NCI-H2227 (cell line): ENCODE measurements at regions not wholly inside any gene's neighbourhood (a gene's known extent, or its start where the extent isn't known, plus 50 kb on each side); places are given as distances from the start of the nearest gene placed in this dataset.

Source experiments
- DNase-seq: peaks from one replicate; lab custom pipeline; 2025; ENCODE audit not compliant: unreplicated experiment; lab: John Stamatoyannopoulos, UW

DNA sequence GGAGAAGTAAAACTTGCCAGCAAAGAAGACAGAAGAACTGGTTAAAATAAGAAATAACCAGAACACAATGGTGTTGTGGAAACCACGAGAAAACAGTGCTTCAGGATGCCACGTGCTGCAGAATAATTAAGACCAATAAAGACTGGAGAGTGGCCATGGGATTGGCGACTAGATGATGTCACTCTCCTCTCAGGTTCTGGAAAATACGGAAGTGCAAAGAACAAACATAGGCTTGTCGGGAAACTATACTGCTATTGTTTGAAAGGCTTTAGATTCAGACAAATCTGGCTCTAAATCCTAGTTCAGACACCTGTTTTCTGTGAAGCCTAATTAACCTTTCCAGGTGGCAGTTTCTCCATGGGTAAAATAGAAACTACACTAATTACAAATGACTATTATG, 138.4 kb upstream of the STXBP5 start:
- DNase-seq, result no peak

DNA sequence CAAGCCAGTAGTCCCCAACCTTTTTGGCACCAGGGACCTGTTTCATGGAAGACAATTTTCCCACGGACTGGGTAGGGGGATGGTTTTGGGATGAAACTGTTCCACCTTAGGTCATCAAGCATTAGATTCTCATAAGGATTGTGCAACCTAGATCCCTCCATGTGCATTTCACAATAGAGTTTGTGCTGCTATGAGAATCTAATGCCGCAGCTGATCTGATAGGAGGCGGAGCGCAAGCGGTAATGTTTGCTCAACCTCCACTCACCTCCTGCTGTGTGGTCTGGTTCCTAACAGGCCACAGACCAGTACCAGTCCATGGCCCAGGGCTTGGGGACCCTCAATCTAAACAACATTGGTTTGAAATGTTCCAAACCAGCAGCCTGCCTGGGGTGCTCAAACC, 137.0 kb upstream of the STXBP5 start:
- DNase-seq, result no peak

DNA sequence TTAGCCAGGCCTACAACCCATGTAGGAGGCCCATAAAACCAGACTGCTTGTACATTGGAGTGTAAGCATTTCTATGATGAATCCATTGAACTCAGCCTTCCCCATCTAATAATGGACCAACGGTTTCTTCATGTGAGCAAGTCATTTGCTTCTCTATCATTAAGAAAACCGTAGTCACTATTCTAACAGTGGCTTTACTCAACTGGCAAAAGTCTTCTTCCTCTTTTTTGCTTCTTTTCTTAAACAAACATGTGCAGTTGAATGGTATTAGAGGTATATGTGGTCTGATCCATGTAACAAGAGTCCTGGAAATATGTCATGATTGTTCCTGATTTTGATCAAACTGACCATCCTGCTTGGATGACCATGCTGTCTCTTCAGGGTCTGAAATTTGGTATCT, 132.4 kb upstream of the STXBP5 start:
- no peak for DNase-seq

DNA sequence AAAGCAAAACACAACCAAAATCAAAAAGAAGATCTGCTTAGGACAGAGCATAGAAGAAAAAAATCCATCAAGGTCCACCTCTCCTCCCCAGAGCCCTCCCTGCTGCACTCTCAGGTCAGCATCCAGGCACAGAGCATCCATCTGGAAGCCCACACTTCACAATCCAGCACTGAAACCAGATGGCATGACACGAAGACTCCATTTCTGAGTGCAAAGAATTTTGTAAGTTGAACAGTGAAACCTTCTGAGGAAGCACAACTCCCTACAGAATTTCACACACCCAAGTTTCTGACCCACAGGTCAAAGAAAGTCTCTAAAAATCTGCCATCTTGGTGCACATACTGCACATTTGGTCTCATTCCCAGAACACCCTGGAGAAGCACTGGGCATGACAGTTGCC, 128.8 kb upstream of the STXBP5 start:
- no peak for DNase-seq

DNA sequence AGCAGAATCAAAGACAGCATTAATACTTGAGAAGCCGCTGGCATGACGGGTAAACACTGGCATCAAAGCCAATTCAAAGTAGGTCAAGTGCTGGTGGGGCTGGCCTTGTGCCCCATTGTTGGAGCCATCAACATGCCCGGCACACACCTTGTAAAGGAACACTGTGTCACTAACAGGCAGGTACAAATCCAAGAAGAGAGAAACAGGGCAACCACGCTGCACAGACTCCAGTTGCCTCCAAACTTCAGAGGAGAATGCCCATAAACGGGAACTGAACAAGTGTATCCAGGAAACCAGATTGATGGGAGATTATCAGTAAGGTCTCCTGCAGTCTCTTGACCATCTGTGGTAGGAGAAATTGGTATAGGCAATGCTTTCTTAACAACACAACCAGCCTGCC, 127.0 kb upstream of the STXBP5 start:
- DNase-seq, result no peak

DNA sequence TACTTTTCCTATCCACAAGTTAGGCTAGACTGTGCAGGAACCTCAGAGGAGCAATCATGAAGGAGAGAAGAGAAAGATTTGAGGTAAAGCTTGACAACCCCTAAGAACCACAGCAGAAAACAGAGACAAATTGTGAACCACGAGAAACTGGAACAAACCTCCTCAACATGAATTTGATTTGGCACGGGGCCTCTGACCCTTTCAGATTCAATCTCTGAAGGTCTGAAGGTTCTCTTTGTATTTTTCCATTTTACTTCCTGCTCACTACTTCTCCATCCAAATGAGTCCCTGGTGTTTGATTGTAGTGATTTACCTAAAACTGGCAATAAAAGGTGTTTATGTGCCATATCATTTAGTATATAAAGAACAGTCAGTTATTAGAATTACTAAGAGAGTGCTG, 126.1 kb upstream of the STXBP5 start:
- DNase-seq, result no peak

DNA sequence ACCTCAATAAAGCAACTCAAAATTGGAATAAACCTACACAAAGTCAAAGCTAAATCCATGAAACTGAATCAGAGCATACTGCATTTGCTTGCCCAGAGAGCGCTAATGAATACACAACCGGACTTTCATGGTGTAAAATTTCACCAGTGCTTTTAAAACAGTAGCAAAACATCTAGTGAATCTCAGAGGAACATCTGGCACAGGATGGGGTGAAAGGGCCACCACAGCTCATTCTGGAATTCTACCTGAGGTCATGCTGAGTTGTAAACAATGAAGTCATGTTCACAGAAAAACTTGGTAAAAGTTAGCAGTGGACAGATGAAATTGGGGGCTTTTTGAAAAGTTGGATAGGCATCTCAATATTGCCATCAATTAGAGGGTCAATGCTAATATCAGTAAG, 125.6 kb upstream of the STXBP5 start:
- DNase-seq, result no peak

DNA sequence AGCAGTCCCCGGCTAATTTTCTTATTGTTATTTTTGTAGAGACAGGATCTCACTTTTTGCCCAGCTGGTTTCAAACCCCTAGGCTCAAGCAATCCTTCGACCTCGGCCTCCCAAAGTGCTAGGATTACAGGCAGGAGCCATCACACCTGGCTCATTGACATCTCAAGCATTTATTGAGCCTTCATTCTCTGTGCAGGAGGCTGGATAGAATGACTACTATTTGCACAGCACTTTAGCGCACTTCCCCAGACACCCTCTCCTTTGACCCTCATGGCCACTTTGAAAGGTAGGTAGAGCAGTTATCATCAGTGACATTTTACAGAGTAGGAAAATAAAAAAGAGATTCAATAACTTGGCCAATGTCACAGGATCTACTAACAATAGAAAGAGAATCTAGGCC, 124.0 kb upstream of the STXBP5 start:
- DNase-seq, result no peak

DNA sequence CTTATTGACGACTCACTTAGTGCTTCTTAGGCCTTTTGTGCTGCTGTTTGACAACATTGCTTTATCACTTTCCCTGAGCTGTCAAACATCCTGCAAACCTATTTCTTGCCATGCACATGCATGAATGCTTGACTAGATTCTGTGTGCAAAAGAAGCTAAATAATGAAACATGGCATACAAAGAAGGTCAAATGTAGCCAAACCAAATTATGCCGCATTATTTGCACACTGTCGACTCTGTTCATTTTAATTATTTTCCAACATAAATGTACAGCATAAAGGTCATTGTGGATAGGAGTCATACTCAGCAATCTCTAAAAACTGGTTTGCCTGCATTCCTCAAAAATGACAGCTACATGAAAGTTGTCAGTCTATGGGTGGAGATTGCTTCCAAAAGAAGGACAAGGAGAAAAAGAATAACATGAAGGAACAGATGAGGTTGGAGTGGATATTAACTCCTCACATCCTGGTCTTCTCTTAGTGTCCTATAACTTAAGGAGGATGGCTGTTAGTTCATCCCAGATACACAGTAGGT, 123.1 kb upstream of the STXBP5 start:
- DNase-seq, result no peak

DNA sequence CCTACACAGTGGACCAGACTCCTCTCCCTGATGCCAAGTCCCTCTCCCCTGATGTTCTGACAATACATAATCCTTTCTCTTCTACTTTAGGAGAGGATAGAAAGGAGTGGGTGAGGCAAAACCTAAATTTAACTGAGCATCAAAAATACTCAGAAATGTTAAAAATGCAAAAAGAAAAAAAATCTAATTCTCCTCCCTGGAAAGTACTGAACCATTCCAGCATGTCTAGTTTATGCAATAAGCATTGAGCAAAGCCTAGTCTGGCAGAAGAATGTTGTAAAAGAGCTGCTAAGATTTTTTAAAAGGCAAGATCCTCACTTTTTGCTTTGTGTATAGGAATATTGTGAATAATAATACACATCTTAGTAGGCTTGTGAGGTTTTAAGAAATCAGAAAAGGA, 116.6 kb upstream of the STXBP5 start:
- DNase-seq, result no peak

DNA sequence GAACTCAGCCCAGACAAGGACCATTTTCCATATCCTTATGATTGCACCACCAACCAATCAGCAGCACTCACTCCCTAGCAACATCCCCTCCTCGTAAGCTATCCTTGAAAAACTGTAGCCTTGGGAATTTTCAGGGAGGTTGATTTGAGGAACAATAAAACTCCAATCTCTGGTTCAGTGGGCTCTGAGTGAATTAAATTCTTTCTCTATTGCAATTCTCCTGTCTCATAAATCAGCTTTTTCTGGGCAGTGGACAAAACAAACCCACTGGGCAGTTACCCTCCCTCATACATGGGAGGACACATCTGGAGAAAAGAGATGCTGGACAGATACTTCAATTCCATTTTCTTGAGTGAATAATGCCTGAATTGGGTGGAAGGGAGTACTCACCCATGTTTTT, 115.4 kb upstream of the STXBP5 start:
- DNase-seq, result no peak

DNA sequence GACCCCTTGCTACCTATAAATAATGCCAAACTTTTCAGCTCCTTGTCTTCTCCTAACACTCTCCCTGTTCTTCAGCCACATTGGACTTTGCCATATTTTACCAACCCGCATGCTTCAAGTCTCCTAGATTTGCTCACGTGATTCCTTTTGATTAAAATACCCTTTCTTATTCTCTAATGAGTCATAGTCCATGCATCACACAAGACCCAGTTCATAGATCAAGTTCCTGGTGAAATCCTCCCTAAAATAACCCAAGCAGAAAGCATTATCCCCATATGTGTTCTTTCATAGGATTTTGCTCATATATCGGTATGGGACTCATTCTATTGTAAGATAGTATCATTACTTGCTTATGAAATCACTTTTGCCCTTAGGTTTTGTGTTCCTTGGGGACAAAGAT, 108.9 kb upstream of the STXBP5 start:
- DNase-seq, result no peak

DNA sequence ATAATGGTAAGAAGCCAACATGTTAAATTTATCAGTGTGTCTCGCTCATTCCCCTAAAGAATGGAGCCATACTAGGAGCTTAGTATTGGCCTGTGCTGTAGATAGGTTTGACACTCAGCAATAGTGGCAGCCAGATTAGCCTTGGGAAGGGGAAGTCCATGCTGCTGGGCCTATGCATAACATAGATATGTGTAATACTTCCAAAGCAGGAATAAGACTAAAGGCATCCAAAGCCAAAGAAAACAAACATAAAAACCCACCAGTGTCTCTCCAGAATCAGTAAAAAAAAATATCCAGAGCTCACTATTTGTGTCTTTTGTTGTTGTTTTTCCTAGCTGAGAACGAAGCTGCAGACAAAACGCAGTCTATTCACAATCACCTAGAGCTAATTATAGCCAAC, 104.2 kb upstream of the STXBP5 start:
- DNase-seq, result no peak

DNA sequence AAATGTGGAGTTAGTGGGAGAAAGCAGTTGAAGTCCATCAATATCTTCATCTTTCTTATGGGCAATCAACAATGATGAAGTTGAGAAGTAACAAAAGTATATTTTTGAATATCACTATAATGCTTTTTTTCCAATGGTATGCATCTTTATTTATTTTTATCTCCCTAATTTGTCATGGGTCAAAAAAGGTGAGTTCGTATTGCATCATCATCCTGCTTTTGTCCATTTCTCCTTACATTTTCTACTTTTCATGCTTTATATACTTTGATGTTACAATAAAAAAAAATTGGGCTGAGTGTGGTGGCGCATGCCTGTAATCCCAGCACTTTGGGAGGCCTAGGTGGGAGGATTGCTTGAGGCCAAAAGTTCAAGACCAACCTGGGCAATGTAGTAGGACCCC, 101.2 kb upstream of the STXBP5 start:
- no peak for DNase-seq

DNA sequence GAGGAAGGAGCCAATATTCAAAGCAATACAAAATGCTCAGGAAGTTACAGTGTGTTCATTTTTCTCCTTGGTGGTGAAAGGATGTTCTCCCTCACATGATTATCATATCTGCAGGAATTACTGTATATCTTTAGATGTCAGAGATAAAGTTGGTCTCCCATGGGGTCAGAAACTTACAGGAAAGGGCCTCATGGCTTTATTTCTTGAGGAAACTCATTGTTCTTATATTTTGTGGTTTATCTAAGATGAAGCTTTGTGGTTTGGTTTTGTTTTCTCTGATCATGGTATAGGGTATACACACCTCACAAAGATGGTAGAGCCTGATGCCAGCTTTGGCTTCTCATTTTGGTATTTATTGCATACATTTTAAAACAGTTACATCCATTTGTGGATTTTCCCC, 100.5 kb upstream of the STXBP5 start:
- no peak for DNase-seq

DNA sequence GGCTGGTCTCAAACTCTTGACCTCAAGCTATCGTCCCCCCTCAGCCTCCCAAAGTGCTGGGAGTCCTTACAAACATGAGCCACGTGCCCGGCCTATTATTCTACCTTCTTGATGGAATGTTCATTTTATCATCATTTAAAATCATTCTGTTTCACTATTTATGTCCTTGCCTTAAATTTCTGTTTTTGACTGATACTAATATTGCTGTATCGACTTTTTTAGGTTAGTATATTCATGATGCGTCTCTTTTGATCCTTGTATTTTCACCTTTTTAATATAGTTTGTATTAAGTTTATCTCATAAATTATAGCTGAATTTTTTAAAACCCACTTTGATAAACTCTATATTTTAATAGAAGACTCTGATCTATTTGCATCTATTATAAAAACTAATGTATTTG, 98.4 kb upstream of the STXBP5 start:
- no peak for DNase-seq

DNA sequence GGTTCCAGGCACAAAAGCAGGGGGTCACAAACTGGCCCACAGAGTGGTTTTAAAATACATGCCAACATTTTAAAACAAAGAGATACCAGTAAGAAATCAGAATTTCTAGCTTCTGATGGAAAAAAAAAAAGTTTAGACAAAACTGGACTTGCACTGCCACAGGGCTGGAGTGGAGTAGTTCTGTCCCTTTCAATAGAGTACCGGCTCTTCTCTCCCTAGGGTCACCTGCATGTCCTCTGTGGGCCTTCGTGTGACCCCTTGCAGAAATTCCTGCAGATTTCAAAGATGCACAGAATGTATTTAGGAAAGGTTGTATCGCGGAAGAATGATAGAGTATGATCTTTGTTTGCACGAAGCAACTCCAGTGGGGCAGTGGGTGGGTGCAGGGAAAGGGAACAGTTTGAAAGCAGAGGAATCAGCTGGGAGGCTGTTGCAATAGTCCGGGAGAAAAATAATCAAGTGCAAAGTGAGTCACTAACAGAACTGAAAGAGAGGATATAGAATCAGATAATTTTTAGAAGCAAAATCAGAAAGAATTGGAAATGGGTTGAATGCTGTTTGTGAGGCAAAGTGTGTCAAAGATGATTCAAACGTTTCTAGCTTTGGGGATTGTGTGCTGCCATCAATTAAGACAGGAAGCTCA, 97.3 kb upstream of the STXBP5 start:
- no peak for DNase-seq

DNA sequence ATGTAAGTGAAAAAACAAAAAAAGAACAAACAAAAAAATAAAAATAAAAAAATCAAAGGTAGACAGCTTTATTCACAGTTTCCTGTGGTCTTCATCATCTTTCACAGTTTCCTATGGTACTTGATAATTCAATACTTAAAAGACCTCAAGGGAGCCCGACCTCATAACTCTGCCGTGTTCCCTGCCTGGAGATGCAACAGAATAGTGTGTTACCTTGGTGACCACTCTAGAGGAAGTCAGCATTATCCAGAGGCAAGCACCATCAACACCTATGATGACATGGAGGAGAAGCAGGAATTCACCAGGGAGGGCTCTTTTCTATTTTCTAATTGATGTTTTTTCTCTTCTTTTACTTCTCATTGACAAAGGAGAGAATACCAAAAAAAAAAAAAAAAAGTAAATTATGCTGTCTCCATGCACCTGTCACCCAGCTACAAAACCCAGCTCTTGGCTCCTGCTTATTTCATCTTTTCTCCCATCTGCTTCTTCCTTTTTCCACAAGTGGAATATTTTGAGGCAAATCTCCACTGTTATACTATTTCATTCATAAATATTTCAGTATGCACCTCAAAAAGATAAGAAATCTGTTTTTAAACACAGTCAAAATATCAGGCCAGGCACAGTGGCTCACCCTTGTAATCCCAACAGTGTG, 95.8 kb upstream of the STXBP5 start:
- no peak for DNase-seq

DNA sequence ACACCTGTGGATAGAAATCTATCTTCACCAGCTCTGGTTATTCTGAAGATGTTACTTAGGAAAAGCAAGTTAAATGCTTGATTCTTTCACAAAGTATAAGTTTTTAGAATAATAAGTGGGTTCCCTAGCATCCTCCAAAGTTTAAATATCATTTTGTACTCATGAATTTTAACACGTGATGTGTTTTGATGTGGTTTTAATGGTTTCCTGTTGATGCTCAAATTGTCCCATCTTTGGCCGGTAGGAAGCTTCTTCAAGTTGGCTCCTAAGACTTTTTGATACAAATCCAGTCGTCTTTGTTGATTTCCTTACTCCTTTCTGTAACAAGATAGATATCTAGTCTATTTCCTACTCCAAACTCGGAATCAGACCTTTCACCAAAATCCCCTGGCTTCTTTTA, 94.5 kb upstream of the STXBP5 start:
- DNase-seq, result no peak

DNA sequence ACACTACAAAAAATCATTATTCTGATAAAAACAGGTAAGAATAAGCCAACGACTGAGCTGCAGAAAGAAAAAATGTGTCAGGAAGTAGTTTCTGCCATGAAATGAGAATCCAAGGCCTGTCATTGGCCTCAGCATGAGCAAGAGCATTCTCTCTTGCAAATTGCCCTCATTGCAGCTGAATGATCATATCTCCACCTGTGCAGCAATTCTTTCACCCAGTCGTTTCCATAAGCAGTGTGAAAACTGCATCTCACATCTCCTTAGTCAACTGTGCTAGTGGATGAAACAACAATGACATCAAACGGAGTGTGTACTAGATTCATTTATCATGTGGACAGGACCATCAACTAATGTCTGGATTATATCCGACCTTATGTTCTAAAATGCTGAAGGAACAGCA, 88.2 kb upstream of the STXBP5 start:
- DNase-seq, result no peak

DNA sequence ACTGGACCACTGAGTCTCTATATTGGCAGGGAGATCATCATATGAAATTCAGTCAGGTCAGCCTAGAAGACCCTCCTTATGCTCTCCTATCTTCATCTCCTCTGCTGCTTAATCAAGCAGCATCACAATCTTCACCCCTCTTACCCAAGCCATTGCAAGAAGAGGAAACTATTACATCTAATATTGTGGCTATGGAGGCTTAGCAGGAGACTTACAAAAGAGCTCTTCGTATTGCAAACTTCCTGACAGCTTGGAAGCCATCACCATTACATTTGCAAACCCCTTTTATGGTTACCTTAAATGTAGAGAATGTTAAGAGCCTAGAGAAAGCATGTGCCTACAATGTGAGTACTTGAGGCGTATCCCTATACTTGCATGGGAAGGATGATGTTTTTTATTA, 87.2 kb upstream of the STXBP5 start:
- no peak for DNase-seq

DNA sequence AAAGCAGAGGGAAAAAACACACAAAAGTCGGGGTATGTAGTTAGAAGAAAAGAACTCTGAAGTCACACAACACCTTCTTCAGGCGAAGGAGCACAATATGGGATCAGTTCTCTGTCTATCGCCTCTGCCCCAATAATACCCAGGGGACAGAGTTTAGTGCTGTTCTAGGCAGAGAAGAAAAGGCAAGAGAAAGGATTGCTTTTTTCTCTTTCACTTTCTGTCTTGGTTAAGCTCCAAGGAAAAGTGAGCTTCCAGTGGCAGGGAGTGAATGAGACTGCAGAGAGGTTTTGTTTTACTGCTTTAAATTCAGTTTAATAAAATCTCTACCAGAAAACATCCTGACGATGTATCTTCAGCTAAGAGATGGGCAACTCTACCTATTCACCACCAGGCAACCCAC, 86.6 kb upstream of the STXBP5 start:
- no peak for DNase-seq

DNA sequence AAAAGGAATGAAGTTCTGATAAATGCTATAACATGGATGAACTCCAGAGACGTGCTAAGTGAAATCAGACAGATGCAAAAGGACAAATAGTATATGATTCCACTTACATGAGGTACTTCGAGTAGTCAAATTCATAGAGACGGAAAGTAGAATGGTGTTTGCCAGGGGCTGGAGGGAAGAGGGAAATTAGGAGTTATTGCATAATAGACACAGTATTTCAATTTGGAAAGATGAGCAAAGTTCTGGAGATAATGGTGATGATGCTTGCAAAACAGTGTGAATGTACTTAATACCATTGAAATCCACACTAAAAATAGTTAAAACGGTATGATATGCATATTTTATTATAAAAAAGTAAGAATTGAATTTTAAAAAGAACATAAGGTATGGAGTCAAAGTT, 84.9 kb upstream of the STXBP5 start:
- no peak for DNase-seq
